ENCODE measurements at regions not wholly inside any gene's neighbourhood (a gene's known extent, or its start where the extent isn't known, plus 50 kb on each side); places are given as distances from the start of the nearest gene placed in this dataset.

- no peak for TF ChIP-seq CTCF (conservative IDR thresholded peaks at IDR 0.05; ENCODE audit: low read length)
- TF ChIP-seq EZH2phosphoT487 (IDR thresholded peaks at IDR 0.05; ENCODE audit: borderline replicate concordance, low read depth, low read length): no peak
These were observed 254.0 kb downstream of the DMAC1 start for GRCh38 chr9:7545371-7546165.
